Endothelial cell of umbilical vein (primary cell): ENCODE measurements at regions not wholly inside any gene's neighbourhood (a gene's known extent, or its start where the extent isn't known, plus 50 kb on each side); places are given as distances from the start of the nearest gene placed in this dataset.

Experiments
- EZH2 ChIP-seq: IDR thresholded peaks from 2 replicates; pipeline ENCODE4 v1.6.1; 2012; ENCODE audit warnings: borderline replicate concordance, low read depth, mild to moderate bottlenecking, moderate library complexity, low read length, inconsistent platforms; ENCODE audit not compliant: severe bottlenecking
- FOS ChIP-seq: IDR thresholded peaks from 2 replicates; pipeline ENCODE4 v1.6.1; 2011; ENCODE audit warnings: mild to moderate bottlenecking, low read length, moderate library complexity, borderline replicate concordance; ENCODE audit not compliant: insufficient read depth
- GATA2 ChIP-seq: IDR thresholded peaks from 2 replicates; pipeline ENCODE4 v1.7.0; 2011; ENCODE audit warnings: low read depth, mild to moderate bottlenecking, moderate library complexity, mixed read lengths, low read length; ENCODE audit not compliant: insufficient read length, insufficient read depth
- MYC ChIP-seq: IDR thresholded peaks from one replicate; pipeline ENCODE4 v1.6.1; 2011; ENCODE audit warnings: mild to moderate bottlenecking, low read depth, low read length
- POLR2A ChIP-seq: IDR thresholded peaks from 2 replicates; pipeline ENCODE4 v1.6.1; 2012; ENCODE audit warnings: low read depth, mild to moderate bottlenecking, control low read depth, low read length
- POLR2AphosphoS5 ChIP-seq: IDR thresholded peaks from 2 replicates; pipeline ENCODE4 v1.6.1; 2012; ENCODE audit warnings: low read depth, mild to moderate bottlenecking, control low read depth, low read length, moderate library complexity; ENCODE audit not compliant: insufficient read depth
- TF ChIP-seq, protein P1 (sequence below), 2 donors: IDR thresholded peaks; 1 replicate in 1 of 2; 2 replicates in 1 of 2; pipeline ENCODE4 v1.5.1; 2011; ENCODE audit warnings: low read length in 2 of 2, mild to moderate bottlenecking in 2 of 2, moderate library complexity in 2 of 2, control low read depth in 1 of 2, inconsistent platforms in 1 of 2, low read depth in 1 of 2; ENCODE audit not compliant: insufficient read depth in 1 of 2; ENCODE audit errors: extremely low read depth in 1 of 2
- TF ChIP-seq, protein P2 (sequence below): IDR thresholded peaks from 2 replicates; pipeline ENCODE4 v1.6.1; 2011; ENCODE audit not compliant: insufficient read depth, insufficient read length

DNA sequence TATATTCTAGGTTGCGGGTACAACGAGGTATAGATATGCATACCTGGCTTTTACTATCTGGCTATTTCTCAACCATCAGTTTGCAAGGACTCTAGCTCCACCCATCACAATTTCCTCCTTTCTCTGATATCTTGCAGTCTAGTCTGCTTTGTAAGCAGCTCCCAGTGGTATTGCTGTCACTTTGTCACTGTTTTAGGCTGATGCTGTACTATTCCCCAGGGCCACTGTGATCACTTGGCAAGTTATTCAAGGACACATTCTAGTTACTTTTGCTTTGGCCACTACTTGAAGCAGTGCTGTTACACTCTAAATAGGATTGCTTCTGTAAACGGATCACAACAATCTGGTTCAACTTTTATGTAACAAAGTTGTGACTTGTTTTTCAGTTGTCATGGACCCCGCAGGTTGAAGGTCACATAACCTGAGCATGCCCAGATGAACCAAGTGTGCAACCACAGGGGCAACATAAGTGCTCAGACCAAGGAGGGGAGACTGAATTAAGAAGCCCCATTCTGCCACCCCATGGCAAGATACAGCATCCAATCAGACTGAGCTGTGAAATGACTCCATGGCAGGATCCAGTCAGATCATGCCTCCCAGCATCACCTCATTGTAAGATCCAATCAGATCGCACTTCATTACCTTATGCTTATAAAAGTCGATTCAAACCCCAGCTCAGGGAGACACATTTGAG is 588.4 kb upstream of the CITED2 start:
- TF ChIP-seq, protein P1, sequence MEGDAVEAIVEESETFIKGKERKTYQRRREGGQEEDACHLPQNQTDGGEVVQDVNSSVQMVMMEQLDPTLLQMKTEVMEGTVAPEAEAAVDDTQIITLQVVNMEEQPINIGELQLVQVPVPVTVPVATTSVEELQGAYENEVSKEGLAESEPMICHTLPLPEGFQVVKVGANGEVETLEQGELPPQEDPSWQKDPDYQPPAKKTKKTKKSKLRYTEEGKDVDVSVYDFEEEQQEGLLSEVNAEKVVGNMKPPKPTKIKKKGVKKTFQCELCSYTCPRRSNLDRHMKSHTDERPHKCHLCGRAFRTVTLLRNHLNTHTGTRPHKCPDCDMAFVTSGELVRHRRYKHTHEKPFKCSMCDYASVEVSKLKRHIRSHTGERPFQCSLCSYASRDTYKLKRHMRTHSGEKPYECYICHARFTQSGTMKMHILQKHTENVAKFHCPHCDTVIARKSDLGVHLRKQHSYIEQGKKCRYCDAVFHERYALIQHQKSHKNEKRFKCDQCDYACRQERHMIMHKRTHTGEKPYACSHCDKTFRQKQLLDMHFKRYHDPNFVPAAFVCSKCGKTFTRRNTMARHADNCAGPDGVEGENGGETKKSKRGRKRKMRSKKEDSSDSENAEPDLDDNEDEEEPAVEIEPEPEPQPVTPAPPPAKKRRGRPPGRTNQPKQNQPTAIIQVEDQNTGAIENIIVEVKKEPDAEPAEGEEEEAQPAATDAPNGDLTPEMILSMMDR (IDR thresholded peaks at IDR 0.05; ENCODE audit: extremely low read depth in 1 of 2, insufficient read depth in 1 of 2, low read depth in 1 of 2, low read length in 2 of 2) = no peak
- TF ChIP-seq POLR2AphosphoS5 = no peak
- TF ChIP-seq POLR2A = no peak
- TF ChIP-seq FOS = no peak
- TF ChIP-seq EZH2 = no peak
- TF ChIP-seq, protein P2, sequence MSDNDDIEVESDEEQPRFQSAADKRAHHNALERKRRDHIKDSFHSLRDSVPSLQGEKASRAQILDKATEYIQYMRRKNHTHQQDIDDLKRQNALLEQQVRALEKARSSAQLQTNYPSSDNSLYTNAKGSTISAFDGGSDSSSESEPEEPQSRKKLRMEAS = no peak
- TF ChIP-seq GATA2 = no peak
- no peak for TF ChIP-seq MYC
